NCI-H446 (cell line): ENCODE measurements at regions not wholly inside any gene's neighbourhood (a gene's known extent, or its start where the extent isn't known, plus 50 kb on each side); places are given as distances from the start of the nearest gene placed in this dataset.

Source experiments
- DNase-seq, 2 experiments: peaks; one replicate each; lab custom pipeline; 2025; lab: John Stamatoyannopoulos, UW

GRCh38 chr6:163806755-163807499 lies 392.4 kb downstream of the QKI start:
- no peak for DNase-seq

- DNase-seq: no peak
These were observed 390.5 kb downstream of the QKI start for GRCh38 chr6:163804991-163805390.

GRCh38 chr6:163802267-163802666 lies 387.7 kb downstream of the QKI start:
- no peak for DNase-seq

- no peak for DNase-seq
These were observed 382.9 kb downstream of the QKI start for GRCh38 chr6:163797296-163797845.

GRCh38 chr6:163793011-163793983 lies 378.8 kb downstream of the QKI start:
- no peak for DNase-seq

- no peak for DNase-seq
These were observed 375.8 kb downstream of the QKI start for GRCh38 chr6:163790266-163790840.

GRCh38 chr6:163789199-163789810 lies 374.8 kb downstream of the QKI start:
- no peak for DNase-seq

- DNase-seq: no peak
These were observed 372.6 kb downstream of the QKI start for GRCh38 chr6:163786995-163787671.

- no peak for DNase-seq
These were observed 368.0 kb downstream of the QKI start for GRCh38 chr6:163782436-163783003.

- no peak for DNase-seq
These were observed 366.5 kb downstream of the QKI start for GRCh38 chr6:163780994-163781393.

- no peak for DNase-seq
These were observed 365.3 kb downstream of the QKI start for GRCh38 chr6:163779727-163780284.

GRCh38 chr6:163777716-163778115 lies 363.2 kb downstream of the QKI start:
- no peak for DNase-seq

- no peak for DNase-seq
These were observed 362.6 kb downstream of the QKI start for GRCh38 chr6:163776906-163777686.

- DNase-seq: no peak
These were observed 361.8 kb downstream of the QKI start for GRCh38 chr6:163776196-163776905.

- no peak for DNase-seq
These were observed 360.8 kb downstream of the QKI start for GRCh38 chr6:163775313-163775712.

- DNase-seq: no peak
These were observed 360.0 kb downstream of the QKI start for GRCh38 chr6:163774485-163774884.

GRCh38 chr6:163773646-163774045 lies 359.1 kb downstream of the QKI start:
- no peak for DNase-seq

- no peak for DNase-seq
These were observed 358.2 kb downstream of the QKI start for GRCh38 chr6:163772701-163773100.

GRCh38 chr6:163771180-163771579 lies 356.7 kb downstream of the QKI start:
- no peak for DNase-seq
